GM21619 (cell line): ENCODE measurements at regions not wholly inside any gene's neighbourhood (a gene's known extent, or its start where the extent isn't known, plus 50 kb on each side); places are given as distances from the start of the nearest gene placed in this dataset.
"Not testable (repeated sequence)": the region's sequence is repeated elsewhere in the genome, so short reads cannot be mapped to it uniquely, and the experiment has no call there.

Source experiments
- ATAC-seq: cut with Tn5 transposase; IDR thresholded peaks from one replicate; pipeline ENCODE4 v1.9.1; 2021; ENCODE audit not compliant: unreplicated experiment

- ATAC-seq: no peak
Measured at GRCh38 chr13:28574617-28575142, 79.8 kb upstream of the FLT1 start.

- ATAC-seq: no peak
Measured at GRCh38 chr13:28573595-28574373, 78.9 kb upstream of the FLT1 start.

GRCh38 chr13:28572871-28573270 is 77.9 kb upstream of the FLT1 start:
- no peak for ATAC-seq

GRCh38 chr13:28570356-28570755 is 75.4 kb upstream of the FLT1 start:
- not testable (repeated sequence) for ATAC-seq

GRCh38 chr13:28569886-28570285 is 75.0 kb upstream of the FLT1 start:
- ATAC-seq: no peak

- no peak for ATAC-seq
Measured at GRCh38 chr13:28568286-28568685, 73.4 kb upstream of the FLT1 start.

- no peak for ATAC-seq
Measured at GRCh38 chr13:28566891-28567290, 72.0 kb upstream of the FLT1 start.

GRCh38 chr13:28566283-28566682 is 71.4 kb upstream of the FLT1 start:
- ATAC-seq: no peak

- no peak for ATAC-seq
Measured at GRCh38 chr13:28564030-28564429, 69.1 kb upstream of the FLT1 start.

- no peak for ATAC-seq
Measured at GRCh38 chr13:28563609-28564008, 68.7 kb upstream of the FLT1 start.

- ATAC-seq: no peak
Measured at GRCh38 chr13:28560612-28561011, 65.7 kb upstream of the FLT1 start.

- no peak for ATAC-seq
Measured at GRCh38 chr13:28559636-28560259, 64.8 kb upstream of the FLT1 start.

GRCh38 chr13:28558567-28558966 is 63.6 kb upstream of the FLT1 start:
- ATAC-seq: no peak

GRCh38 chr13:28557725-28558520 is 63.0 kb upstream of the FLT1 start:
- ATAC-seq: no peak

GRCh38 chr13:28555096-28555495 is 60.2 kb upstream of the FLT1 start:
- no peak for ATAC-seq

- no peak for ATAC-seq
Measured at GRCh38 chr13:28553971-28554370, 59.0 kb upstream of the FLT1 start.

- no peak for ATAC-seq
Measured at GRCh38 chr13:28552288-28552687, 57.4 kb upstream of the FLT1 start.

GRCh38 chr13:28551498-28551895 is 56.6 kb upstream of the FLT1 start:
- no peak for ATAC-seq

- no peak for ATAC-seq
Measured at GRCh38 chr13:28550721-28551497, 56.0 kb upstream of the FLT1 start.

GRCh38 chr13:28550091-28550490 is 55.2 kb upstream of the FLT1 start:
- no peak for ATAC-seq

GRCh38 chr13:28548872-28549271 is 53.9 kb upstream of the FLT1 start:
- no peak for ATAC-seq
